DMS114 treated with DMSO at 0.1 percent for 48 hours (cell line): ENCODE measurements at regions not wholly inside any gene's neighbourhood (a gene's known extent, or its start where the extent isn't known, plus 50 kb on each side); places are given as distances from the start of the nearest gene placed in this dataset.

Source experiments
- DNase-seq: peaks from one replicate; lab custom pipeline; 2025; ENCODE audit not compliant: unreplicated experiment; lab: John Stamatoyannopoulos, UW

- no peak for DNase-seq
Observed at GRCh38 chr4:180493299-180493698, 1749.9 kb upstream of the TENM3 start.

DNA sequence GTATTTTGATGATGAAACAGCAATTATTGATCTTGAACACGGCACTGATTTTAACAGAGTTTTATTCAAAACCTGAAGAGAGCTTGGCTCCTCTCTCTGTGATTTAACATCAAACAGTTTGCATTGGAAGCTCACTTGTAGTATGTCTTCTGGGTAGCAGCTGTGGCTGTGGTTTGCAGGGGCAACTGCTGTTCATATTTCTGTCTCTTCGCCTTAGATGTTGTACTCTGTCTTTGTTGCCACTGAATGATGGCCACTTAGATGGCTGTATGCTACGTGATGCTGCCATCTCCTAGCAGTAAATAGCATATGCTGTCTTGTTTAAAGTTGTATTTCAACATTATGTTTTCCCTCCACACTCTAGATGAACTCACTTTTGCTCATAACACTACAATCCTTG lies 1743.0 kb upstream of the TENM3 start:
- DNase-seq = no peak

DNA sequence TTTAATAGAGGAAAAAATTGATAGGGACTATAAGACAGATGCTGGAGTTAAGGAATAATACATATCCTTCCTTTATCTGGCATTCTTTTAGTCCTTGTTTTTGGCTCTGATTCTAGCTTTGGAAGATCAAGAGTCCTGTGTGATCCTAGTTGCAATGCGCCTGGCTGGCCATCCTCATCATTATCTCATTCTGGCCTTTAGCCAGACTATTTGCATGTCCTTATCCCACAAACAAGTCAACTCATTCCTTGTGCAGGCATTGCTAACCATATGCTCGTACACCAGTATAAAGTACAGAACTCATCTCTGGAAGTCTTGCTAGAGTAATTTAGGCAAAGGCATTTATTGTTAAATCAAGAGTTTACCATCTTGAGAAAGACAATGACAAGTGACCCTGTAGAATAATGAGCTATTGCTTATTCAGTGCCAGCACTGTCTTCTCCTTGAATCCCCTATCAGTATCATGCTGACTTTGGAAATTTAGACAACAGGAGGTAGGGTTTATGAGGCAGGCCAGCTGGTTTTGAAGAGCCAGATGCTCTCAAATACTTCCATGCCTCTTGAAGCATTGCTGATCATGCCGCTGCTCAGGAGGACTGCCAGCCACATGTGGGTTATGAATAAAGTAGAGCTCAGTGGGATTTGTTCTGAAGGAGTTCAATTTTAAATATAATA lies 1730.3 kb upstream of the TENM3 start:
- DNase-seq = no peak

- no peak for DNase-seq
Observed at GRCh38 chr4:180518906-180519305, 1724.3 kb upstream of the TENM3 start.

GRCh38 chr4:180521181-180521580 lies 1722.0 kb upstream of the TENM3 start:
- DNase-seq = no peak

DNA sequence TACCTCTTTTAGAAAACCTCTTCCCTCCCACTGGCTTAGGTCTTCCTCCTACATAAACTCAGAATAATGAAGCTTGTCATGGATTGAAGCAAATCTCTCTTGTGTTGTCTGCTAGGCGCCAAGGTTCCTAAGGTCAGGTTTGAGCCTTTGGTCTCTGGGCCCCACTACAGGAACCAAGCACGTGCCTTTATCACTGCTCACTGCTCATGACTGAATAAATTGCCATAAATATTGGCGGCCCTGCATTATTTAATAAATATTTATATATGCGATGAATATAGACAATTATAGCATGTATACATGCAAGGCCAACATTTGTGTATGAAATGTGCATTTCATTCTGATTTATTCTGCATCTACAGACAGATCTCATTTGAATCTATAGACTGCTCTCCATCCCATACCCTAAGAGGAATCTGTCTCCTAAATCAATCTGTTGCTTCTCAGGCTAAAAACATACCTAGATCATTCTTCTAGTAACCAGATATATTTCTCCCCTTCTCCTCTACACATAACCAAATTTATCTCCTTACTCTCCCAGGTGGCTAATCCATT lies 1717.6 kb upstream of the TENM3 start:
- DNase-seq = no peak

GRCh38 chr4:180528003-180528402 lies 1715.2 kb upstream of the TENM3 start:
- no peak for DNase-seq

- no peak for DNase-seq
Observed at GRCh38 chr4:180530787-180531186, 1712.4 kb upstream of the TENM3 start.

- no peak for DNase-seq
Observed at GRCh38 chr4:180532691-180533090, 1710.5 kb upstream of the TENM3 start.

DNA sequence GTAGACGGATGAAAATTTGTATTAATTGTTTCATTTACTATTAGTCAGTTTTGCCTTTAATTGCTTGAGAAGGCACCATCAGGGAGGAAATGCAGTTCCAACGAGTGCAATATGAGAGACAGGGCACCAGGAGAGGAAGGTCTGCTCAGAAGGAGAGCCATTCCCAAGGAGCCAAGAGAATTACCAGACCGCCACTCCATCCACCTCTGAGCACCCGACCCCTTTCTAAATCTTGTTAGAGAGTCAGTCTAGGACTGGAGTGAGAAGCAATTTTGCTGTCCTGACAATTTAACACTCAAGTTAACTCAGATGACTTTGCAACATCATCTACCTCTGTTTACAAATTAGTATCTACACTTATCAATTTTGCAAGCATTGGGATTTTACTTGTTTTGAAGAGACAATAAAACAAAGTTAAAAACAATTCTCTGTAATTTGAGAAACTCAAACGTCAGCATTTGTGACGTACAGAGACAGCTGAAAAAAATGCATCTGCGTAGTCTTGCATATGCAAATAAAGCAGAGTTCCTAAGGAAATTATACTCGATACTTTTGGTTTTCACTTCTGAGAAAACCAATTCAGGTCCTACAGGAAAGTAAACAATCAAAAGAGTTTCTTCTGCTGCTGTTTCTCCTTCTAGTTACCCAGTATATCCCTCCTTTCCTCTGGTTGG lies 1704.7 kb upstream of the TENM3 start:
- DNase-seq = no peak

GRCh38 chr4:180539284-180539683 lies 1703.9 kb upstream of the TENM3 start:
- DNase-seq = no peak

GRCh38 chr4:180541678-180542077 lies 1701.5 kb upstream of the TENM3 start:
- DNase-seq = no peak

DNA sequence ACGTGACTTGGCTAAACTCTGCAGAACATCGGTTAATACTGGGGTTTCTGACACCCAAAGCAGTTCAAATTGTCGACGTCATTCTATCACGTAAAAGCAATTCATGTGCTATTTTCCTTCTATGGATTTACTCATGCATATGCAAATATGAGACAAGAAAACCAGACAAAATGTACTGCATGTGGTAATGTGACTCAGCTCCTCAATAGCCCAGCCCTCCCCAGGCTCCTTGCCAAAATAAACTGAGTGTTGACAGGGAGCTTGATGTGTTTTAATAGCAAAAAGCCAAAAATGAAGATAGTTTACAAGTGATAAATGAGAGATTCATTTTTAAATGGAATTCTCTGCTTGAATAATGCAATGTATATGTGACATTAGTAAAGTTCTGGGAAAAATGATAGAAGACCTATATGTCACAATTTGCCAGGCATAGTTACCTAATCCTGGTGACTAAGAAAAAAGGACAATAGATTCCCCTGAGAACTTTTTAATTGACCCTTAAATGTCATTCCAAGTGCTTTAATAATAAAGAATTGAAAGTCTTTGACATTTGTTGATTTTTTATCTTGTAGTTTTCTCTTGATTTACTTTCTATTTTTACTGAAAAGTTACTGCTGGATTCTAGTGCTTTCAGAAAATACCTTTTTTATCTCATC lies 1700.6 kb upstream of the TENM3 start:
- DNase-seq = no peak

DNA sequence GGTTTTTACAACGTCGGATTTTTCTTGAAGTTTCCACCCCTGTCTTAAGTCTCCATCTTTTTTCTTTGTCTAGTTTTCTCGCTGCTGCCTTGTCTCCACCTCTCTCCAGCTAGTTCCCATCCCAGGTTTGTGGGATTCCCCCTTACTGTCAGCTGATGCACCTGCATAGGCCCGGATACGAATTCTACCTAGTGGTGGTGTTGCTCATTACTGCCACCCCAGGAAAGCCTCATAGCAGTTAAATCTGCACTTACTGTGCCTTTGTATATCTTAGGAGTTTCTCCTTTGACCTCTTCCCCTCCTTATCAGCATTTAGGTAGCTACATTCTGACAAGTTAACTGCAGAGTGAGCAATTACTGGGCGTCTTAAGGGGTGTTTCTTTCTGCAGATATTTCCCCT lies 1693.1 kb upstream of the TENM3 start:
- no peak for DNase-seq

GRCh38 chr4:180557348-180557747 lies 1685.9 kb upstream of the TENM3 start:
- no peak for DNase-seq

GRCh38 chr4:180557950-180558349 lies 1685.3 kb upstream of the TENM3 start:
- no peak for DNase-seq

DNA sequence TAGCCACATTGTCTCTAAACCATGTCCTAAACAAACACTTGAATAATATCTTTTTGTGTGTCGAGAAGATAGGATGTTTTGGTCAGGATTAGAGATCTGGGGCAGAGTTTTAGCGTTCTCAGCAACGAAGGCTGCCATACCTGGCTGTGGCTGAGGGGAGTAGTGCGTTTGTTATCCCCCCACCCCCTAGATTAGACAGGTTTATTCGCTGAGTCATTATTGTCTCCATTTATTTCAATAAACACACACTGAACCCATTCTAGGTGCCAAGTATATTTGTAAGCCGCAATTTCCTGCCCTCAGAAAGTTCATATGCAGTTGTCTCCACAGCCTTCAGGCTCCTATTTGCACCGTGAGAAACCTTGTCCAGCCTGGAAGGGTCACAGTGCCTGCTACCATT lies 1684.8 kb upstream of the TENM3 start:
- DNase-seq = no peak

- no peak for DNase-seq
Observed at GRCh38 chr4:180560896-180561295, 1682.3 kb upstream of the TENM3 start.

GRCh38 chr4:180564026-180564425 lies 1679.2 kb upstream of the TENM3 start:
- no peak for DNase-seq

GRCh38 chr4:180564448-180564847 lies 1678.8 kb upstream of the TENM3 start:
- no peak for DNase-seq

DNA sequence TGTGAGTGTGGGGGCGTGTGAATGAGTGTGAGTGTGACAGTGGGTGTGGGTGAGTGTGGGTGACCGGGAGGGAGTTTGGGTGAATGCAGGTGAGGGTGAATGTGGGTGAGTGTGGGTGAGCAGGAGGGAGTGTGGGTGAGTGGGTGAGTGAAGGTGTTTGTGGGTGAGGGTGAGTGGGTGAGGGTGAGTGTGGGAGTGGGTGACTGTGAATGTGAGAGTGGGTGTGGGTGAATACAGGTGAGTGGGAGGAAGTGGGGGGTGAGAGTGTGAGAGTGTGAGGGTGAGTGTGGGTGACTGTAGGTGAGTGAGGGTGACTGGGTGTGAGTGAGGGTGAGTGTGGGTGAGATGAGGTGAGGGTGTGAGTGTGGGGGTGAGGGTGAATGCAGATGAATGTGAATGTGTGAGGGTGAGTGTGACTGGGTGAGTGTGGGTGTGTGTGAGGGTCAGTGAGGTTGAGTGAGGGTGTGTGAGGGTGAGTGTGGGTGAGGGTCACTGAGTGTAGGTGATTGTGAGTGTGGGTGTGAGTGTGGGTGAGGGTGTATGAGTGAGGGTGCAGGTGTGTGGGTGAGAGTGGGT lies 1677.3 kb upstream of the TENM3 start:
- no peak for DNase-seq

GRCh38 chr4:180566492-180566891 lies 1676.7 kb upstream of the TENM3 start:
- no peak for DNase-seq
